ENCODE measurements at regions not wholly inside any gene's neighbourhood (a gene's known extent, or its start where the extent isn't known, plus 50 kb on each side); places are given as distances from the start of the nearest gene placed in this dataset.

GRCh38 chr5:56685503-56686217, 129.7 kb upstream of the MAP3K1 start:
- no peak for DNase-seq

- no peak for DNase-seq
These were observed 131.2 kb upstream of the MAP3K1 start for GRCh38 chr5:56684159-56684558.

- no peak for DNase-seq
These were observed 131.6 kb upstream of the MAP3K1 start for GRCh38 chr5:56683733-56684132.

- DNase-seq, result no peak
These were observed 132.1 kb upstream of the MAP3K1 start for GRCh38 chr5:56683281-56683680.

GRCh38 chr5:56681346-56681745, 134.0 kb upstream of the MAP3K1 start:
- DNase-seq, result peak; percentile 60

- no peak for DNase-seq
These were observed 134.6 kb upstream of the MAP3K1 start for GRCh38 chr5:56680731-56681130.

- no peak for DNase-seq
These were observed 137.6 kb upstream of the MAP3K1 start for GRCh38 chr5:56677690-56678305.

- no peak for DNase-seq
These were observed 139.1 kb upstream of the MAP3K1 start for GRCh38 chr5:56676091-56676768.

GRCh38 chr5:56674441-56674840, 140.9 kb upstream of the MAP3K1 start:
- DNase-seq, result no peak

- no peak for DNase-seq
These were observed 142.2 kb upstream of the MAP3K1 start for GRCh38 chr5:56673171-56673570.

- peak; percentile 10 for DNase-seq
These were observed 143.8 kb upstream of the MAP3K1 start for GRCh38 chr5:56671571-56671970.

GRCh38 chr5:56670916-56671315, 144.4 kb upstream of the MAP3K1 start:
- peak; percentile 14 for DNase-seq

- peak; percentile 17 for DNase-seq
These were observed 145.5 kb upstream of the MAP3K1 start for GRCh38 chr5:56669534-56670483.

GRCh38 chr5:56668996-56669395, 146.4 kb upstream of the MAP3K1 start:
- no peak for DNase-seq

- no peak for DNase-seq
These were observed 147.7 kb upstream of the MAP3K1 start for GRCh38 chr5:56667692-56668091.

GRCh38 chr5:56666901-56667300, 148.4 kb upstream of the MAP3K1 start:
- no peak for DNase-seq

GRCh38 chr5:56665117-56665516, 150.2 kb upstream of the MAP3K1 start:
- peak; percentile 80 for DNase-seq

- no peak for DNase-seq
These were observed 151.3 kb upstream of the MAP3K1 start for GRCh38 chr5:56664025-56664424.

GRCh38 chr5:56663523-56663922, 151.8 kb upstream of the MAP3K1 start:
- no peak for DNase-seq

GRCh38 chr5:56662893-56663292, 152.5 kb upstream of the MAP3K1 start:
- no peak for DNase-seq

GRCh38 chr5:56659971-56660370, 155.4 kb upstream of the MAP3K1 start:
- no peak for DNase-seq

- DNase-seq, result no peak
These were observed 156.4 kb upstream of the MAP3K1 start for GRCh38 chr5:56658972-56659371.
